CD4-positive, alpha-beta T cell treated with Interleukin-10 for 1 hour (primary cell): ENCODE measurements at regions not wholly inside any gene's neighbourhood (a gene's known extent, or its start where the extent isn't known, plus 50 kb on each side); places are given as distances from the start of the nearest gene placed in this dataset.
A peak's percentile ranks its signal among the peaks of the same experiment; 100 is the strongest.

ENCODE experiments used
- DNase-seq: peaks from one replicate; pipeline ENCODE4 v3.0.0-alpha.2; 2020

DNA sequence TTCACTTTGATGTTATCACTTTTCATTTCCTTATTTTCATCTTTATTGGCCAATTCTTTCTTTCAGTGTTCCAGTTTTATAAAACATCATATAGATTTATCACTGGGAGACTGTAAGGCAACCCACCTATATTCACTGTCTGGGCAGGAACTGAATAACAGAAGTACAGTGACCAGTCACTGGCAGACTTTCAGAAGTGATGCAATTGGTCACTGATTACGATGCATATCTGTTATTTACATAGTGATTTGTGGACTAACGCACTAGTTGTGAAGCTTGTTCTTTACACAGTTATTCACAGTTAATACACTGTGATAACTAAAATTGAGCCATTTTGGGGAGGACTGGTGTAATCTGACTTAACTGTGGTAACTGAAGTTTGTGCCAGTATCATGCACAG, 190.2 kb upstream of the DPH6 start:
- DNase-seq = no peak

DNA sequence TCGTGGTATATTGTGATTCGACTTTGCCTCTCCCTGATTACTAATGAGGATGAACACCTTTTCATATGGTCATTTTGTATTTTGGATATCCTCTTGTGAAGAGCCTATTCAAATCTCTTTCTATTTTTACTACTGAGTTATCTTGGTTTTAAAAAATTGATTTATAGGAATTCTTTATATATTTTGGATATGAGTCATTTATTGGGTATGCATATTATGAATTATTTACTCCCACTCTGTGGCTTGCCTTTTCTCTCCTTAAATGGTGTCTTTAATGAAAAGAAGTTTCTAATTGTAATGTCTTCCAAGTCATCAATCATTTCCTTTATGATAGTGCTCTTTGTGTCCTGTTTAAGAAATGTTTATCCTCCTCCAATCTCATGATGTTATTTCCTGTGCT, 191.5 kb upstream of the DPH6 start:
- DNase-seq = no peak

DNA sequence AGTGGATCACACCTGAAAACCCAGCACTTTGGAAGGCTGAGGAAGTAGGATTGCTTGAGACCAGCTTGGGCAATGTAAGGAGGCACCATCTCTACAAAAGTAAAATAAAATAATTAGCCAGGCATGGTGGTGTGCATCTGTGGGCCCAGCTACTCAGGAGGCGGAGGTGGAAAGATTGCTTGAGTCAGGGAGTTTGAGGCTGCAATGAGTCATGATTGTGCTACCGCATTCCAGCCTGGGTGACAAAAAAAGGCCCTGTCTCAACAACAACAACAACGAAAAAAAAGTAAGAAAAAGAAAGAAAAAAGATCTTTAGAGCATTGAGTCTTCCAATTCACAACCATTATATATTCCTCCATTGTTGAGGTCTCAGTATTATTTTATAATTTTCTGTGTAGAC, 192.4 kb upstream of the DPH6 start:
- DNase-seq = no peak

DNA sequence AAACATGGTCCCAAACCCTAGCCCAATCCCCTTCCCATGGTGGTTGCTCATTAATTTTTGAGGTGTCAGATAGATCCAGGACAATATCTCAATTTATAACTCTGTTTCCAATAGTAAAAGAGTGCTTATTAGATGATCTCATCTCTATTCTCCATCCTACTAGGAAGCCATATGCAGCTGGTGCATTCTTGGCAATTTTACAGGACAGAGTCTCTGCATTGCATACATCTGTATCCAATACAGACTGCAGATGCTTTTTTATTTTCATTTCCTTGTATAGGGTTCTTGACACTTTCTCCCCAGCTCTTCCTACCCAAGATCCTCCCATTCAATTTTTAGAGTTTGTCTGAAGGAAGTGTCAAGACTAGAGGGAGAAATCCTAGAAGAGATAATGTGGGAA, 194.8 kb upstream of the DPH6 start:
- no peak for DNase-seq

DNA sequence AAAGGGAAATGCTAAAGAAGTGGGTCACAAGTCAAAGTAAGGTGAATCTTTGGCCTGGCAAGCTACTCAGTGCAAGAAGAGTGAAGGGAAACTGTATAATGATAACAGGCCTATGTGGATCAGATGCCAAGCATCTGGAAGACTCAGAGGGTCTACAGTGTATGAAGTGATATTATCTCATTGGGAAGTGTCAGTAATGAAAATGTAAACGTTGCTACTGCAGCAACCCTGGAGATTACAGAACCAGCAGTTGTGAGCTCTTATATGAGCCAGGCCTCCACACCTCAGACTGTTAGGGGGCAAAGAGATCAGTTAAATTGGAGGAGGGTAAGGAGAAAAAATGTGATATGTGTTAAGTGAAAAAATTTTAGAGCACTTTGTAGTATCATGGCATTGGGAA, 195.4 kb upstream of the DPH6 start:
- DNase-seq = no peak

DNA sequence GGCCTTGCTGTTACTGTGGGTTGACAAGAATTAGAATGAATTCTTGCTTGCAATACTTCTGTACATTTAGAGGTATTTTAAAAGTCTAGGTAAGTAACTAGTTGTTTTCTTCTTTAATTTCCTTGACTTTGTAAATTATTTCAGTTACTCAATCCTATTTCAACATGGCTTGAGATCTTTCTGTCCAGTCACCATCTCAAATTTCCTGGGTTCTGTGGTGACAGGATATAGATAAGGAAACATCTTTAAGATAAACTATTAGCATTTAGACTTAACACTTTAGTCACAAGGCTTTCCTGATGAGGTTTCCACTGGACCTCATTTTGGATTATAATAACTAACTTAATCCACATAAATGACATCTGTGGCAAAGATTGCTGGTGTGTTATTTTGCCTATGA, 195.9 kb upstream of the DPH6 start:
- no peak for DNase-seq

DNA sequence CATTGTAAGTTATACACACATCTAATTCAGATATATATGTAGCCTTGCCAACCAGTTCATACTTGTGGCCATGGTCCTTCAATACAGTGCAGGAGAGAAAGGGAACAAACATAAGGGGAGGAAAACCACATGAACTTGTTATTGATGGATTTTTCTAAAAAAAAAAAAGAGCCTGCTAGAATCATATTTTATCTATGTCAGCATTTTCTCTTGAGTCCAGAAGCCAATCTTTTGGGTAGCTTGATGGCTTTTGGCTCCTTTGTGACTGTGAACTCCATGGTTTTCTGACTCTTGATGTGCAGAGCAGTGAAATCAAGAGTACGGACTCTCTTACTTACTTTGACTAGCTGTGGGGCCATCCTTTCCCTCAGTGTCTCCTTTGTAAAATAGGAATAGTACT, 197.4 kb upstream of the DPH6 start:
- DNase-seq = no peak

DNA sequence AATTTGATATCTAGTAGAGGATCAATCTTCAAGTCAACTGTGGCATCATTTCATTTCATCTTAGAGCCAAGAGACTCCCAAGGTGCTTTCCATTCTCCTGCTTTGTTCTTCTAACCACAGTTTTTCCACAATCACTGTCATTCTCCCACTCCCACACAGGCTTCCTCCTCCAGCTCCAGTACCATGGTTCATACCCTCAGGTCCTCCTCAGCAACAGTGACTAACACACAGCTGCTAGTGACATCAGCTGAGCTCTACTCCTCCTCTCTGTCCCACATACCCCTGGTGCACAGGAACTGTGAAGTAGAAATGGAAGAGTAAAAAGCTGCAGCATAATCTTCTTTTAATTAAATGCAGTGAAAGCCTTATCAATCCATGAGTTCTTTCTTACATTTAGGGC, 200.2 kb upstream of the DPH6 start:
- no peak for DNase-seq

DNA sequence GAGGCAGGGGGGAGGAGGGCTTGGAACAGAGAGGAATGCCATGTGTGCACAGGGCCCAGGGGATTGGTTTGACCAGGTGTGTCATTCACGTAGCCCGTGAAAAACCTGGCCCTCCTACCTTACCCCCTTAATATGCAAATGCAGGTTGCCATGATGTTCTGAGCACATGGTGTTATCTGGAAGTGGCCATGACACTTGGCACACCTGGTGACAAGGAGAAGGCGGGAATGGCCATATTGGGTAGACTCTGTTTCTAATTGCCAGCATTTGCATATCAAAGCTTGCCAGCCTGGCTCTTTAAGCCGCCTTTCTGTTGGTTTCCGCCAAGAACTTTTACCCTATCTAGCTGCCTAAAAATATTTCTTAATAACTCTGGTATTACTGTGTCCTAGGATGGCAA, 202.1 kb upstream of the DPH6 start:
- no peak for DNase-seq

DNA sequence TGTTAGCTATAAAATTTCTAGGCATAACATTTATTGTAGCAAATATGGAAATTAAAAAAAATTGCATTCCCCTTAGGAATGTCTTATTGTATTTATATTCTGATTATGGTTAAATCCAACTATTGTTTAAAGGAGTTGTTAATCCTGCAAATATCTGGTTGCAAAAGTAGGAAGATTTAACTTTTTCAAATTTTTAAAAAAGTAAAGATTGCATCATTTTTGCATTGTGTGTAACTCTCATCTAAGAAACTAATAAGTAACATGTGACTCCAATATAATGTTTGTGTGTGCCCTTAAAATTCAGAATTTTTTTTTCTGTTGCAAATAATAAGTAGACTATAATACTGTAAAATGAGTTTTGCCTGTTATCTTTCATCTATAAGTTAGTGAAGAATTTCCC, 204.1 kb upstream of the DPH6 start:
- no peak for DNase-seq

DNA sequence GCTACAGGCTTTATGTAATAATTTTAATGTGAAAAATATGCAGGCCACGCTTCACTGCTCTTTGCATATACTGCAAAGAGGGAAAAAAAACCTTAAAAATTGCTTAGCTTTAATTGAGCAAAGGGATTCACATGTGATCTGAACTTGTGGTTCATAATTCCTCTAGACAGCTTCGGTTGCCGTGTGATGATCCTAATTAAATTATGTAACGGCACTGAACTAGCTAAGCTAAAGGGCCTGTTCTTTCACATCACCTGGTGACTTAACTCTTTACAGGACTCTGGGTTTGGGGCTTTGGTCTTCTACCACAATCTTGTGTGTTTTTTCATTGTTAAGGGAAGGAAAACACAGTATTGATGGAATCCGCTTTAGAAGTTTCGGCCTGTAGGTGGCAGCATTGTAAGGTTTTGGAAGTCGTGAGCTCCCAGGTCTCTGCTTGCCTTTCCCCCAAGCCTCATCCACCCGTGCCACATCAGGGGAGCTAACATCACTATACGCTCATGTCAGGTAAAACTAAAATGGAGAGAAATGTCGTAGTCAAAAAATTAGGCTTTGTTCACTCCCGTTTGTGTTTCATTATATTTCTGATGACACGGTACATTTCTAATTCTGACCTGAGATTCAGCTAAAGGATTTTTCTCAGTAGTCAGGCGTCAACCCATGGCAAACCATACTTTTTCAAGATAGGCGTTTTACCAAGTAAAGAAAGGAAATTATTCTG, 205.6 kb upstream of the DPH6 start:
- DNase-seq = peak; percentile 30

DNA sequence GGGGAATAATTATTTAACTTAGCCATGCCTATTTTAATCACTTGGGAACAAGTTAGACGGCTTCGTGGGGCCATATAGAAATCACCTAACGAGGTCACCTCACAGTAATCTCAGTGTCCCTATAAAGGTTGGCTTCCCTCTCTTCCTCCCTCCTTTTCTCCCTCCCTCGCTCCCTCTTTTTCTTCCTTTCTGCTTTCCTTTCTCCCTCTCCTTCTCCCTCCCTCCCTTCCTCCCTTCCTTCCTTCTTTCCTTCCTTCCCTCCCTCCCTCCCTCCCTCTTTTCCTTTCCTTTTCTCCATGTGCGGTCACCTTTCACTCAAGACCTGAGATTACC, 206.1 kb upstream of the DPH6 start:
- DNase-seq = no peak

DNA sequence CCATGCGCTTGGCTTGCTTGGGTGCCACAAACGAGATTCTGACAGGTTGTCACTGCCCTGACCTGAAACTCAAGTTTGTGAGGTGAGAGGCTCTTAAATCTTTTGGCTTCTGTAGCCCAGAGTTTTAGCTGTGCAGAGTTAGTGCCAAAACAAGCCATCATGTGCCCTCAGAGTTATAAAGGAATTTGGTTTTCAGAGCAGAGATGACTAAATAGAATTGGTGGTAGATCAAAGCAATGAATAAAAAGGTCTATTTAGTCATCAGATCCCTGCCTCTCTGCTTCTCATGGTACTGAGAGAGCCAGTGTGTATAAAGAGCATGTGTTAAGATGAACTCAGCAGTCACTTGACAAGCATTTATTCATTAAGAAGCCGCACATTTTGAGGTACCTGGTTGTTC, 207.5 kb upstream of the DPH6 start:
- DNase-seq = no peak

DNA sequence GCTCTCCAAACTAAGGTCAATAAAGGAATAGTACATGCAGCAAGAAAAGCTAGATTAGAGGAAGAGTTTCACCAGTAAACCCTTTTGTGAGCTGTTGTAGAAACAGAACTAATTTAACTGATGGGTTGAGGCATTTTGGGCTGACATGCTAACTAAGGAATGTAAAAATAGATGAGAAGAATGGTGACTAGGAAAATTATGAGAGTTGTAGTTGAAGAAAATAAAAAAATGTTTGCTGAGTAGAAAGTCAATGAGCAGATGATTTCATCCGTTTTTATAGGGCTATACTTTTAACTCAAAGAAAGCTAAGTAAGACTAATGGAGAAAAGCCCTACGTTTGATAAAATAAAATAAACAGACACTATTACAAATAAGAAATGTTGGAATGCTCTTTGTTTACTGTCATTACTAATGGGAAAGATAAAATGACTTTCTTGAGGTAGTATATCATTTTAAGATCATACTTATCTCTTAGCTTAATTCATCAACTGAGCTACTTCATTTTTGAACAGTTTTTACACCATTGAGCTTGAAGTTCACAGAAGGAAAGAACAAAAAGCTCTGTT, 209.4 kb upstream of the DPH6 start:
- no peak for DNase-seq

DNA sequence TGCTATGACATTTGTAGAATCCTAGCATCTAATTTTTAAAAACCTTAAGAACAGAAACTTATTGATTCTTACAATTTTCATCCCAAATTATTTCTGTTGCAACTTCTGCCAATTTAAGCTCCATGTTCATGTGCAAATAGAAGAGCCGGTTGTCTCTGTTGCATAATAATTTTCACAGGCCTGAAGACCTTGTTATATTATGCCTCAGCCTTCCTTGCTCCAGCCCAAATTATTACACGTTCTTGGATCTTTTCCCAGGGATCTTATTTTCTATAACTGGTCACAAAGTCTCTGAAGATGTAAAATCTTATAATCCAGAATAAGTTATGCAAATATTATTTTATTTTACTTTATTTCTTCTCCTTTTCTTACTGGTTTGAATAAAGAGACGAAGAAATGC, 210.7 kb upstream of the DPH6 start:
- no peak for DNase-seq

DNA sequence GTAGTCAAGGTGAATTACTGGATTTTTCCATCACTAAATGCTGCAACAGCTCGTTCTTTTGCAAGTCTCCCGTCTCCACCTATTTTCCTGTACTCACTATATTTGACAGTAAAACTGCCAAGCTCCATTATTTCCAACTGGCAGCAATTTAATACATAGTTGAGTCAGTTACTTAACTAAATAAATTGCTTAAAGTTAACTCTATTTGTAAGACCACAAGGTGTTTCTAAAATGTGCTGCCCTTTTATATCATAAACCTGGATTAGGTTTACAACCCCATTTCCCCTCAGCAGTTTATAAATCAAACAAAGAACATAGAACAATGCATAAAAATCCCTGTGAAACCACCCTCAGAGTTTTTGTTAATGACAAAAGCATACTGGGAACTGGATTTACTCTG, 211.4 kb upstream of the DPH6 start:
- DNase-seq = no peak

DNA sequence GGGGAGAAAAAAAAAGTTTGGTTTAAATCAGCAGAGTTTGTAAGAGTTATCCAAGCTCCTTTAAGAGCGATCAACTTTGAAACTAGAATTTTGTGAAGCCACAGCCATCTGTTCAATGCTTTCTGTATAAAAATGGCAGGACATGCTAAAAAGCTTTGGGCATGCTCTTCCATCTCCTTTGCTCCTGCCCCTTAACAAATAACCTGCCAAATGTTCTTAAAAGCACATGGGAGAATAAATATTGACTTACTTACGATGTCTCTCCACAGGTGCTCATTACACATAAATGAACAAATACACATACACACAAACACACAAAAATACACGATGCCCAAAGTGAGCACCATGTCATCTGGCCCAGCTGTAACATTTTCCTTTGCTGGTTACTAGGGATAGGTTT, 211.8 kb upstream of the DPH6 start:
- DNase-seq = no peak

DNA sequence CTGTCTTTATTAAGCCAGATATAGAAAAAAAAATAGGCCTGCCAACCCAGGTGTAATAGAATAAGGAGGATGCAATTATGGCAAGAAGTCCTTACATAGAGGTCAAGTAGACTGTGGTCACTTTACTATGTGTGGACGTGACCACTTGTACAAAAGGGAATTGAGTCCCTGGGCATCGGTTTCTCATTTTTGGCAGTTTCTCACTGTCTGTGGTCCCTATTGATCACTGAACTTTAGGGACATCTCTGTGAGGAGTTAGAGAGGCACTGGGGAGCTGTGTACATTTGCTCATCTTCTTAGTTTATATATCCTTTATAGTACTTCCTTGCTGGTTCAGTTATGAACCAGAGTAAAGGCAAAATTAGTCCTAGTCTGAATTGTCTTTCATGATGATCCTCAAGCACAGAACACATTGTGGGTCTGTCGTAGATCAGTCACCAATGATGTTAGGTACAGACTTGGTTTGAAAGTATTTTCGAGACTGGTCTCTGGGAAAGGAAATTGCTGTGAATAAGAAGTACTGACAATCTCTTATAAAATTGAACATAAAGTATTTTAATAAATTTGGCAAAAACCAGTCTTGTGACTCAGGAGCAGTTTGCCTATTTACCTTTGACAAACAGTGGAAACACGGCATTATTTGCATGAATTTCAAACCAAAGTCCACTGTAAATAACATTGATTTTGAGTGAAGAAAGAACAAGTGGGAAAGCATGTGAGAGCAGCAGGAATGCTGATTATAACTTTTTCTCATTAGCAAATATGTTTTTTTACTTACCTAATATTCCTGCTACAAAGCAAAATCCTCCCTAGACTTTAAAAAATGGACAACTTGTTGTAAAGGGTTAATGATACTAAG, 218.9 kb upstream of the DPH6 start:
- no peak for DNase-seq

DNA sequence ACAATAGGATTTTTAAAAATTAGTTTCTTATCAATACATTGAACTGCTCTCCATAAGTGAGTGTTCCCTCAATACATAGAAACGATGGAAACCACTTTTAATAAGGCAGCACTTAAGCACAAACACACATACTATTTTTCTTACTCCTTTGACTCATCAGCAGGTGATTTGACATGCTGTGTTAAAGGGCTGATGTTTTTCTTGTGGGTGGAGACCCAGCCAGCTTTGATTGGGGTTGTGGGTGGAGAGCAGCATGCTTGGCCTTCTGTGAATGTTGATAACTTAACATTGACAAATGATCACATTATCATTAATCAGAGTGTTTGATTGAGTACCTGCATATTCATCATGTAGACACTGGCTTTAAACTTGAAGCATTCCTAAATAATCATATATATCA, 223.0 kb upstream of the DPH6 start:
- no peak for DNase-seq

DNA sequence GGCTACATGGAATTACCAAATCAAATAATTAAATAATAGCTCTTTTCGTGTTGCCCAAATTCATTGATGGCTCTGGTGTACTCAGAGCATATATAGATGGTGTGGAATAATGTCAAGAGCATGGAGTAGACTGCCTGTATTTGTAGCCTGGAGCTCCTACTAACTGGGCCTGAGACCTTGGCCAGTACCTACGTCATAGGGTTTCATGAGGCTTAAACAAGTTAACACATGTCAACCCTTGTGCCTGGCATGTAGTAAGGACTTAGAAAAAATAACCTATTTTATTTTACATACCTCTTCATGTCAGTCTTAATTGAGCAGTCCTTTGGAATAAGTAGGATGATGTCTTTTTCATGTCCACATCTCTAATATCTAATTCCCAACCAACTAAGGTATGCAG, 223.7 kb upstream of the DPH6 start:
- DNase-seq = no peak

DNA sequence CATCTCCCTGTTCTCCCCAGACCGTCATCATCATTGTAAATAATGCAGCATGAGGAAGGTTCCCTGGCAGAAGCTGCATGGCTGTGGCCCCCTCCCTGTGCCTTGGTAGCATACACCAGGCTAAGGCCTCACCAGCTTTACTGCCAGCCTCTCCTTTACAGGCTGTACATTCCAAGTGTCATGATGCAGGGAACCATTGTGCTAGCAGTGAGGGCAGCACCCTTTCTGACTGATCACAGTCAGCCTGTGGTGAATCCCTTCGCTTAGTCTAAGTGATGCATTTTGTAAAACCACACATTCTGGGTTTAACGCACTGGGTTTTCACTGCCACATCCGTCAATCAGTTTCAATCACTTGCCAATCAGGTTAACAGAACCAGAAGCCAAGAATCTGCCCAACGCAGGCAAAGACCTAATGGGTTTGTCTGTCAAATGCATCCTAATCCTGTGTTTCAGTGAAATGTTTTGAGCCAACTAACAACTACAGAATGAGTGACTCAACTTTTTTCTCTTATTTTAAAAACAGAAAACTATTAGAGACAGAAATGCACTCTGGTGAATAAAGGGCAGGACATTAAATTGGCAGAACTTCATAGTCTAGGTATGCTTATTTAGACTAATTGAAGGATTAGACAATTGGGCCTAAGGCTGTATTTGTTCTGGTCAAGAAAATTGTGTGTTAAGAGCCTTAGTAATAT, 225.9 kb upstream of the DPH6 start:
- no peak for DNase-seq

DNA sequence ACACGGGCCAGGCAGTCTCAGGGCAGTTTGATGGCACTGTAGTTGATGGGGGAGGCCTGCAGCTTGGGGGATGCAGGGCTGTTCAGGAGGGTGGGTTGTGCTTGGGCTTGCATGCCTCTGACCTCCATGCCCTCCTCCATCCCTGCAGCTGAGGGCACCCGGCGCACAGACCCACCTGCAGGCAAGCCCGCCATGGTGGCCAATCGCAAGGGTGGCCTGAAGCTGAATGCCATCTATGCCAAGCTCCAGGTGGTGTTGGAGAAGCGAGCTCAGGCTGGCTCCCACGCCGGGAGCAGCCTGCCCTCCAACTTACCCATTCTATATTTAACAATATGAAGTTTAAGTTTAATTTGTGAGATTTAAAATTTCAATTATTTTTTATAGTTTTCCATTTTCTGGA, 228.7 kb upstream of the DPH6 start:
- DNase-seq = no peak

DNA sequence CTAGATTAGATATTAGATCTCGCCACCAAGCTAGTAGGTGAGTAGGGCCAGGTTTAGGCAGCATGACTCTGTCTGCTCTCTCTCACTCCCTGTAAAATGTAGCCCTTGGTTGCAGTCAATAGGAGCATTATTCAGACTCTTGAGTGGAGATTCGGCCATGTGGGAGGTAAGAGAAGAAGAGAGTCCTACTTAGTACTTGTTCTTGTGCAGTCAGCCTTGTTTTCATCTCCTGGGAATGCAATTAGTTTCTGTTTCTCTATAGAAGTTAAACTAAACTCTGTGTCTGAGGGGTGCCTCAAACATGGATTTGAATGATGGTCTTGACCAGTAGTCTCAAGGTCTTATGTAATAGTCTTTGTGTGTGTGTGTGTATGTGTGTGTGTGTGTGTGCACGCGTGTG, 229.5 kb upstream of the DPH6 start:
- no peak for DNase-seq

DNA sequence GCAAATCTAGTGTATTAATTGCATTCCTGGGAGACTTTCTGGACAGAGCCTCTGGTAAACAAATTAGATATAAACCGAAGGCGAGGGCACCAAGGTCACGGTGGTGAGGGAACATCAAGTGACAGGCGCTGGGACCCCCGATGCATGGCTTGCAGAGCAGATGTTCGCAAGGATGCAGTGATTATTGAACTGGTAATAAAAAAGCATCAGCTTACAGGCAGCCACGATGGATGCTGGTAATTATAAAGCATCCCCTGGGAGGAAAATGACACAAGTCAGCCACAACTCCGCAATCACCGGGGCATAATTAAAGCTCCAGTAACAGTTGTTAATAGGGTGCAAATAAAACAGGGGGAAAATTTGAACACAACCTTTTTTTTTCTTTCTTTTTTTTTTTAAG, 231.1 kb upstream of the DPH6 start:
- no peak for DNase-seq
